ENCODE measurements at regions not wholly inside any gene's neighbourhood (a gene's known extent, or its start where the extent isn't known, plus 50 kb on each side); places are given as distances from the start of the nearest gene placed in this dataset.

DNA sequence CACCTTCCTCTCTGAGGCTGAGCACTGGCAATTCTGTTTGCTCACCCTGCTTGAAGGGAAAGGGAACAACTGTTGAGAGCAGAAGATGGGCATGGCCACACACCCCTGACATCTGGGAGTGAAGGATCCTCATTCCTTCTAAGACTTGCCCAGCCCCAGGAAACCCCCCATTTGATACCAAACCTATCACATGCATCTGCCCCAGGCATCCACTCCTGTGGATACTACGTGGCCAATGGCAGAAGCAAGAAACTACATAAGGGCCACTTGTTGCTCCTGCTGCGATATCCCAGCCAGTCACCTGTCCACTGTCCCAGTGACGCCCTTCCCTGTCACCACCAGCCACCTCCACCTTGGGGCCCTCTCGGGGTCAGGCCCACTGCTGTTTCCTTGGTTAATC, 185.2 kb downstream of the SMAD2 start:
- POLR2A ChIA-PET = no interaction called here
- TF ChIP-seq, protein P1, sequence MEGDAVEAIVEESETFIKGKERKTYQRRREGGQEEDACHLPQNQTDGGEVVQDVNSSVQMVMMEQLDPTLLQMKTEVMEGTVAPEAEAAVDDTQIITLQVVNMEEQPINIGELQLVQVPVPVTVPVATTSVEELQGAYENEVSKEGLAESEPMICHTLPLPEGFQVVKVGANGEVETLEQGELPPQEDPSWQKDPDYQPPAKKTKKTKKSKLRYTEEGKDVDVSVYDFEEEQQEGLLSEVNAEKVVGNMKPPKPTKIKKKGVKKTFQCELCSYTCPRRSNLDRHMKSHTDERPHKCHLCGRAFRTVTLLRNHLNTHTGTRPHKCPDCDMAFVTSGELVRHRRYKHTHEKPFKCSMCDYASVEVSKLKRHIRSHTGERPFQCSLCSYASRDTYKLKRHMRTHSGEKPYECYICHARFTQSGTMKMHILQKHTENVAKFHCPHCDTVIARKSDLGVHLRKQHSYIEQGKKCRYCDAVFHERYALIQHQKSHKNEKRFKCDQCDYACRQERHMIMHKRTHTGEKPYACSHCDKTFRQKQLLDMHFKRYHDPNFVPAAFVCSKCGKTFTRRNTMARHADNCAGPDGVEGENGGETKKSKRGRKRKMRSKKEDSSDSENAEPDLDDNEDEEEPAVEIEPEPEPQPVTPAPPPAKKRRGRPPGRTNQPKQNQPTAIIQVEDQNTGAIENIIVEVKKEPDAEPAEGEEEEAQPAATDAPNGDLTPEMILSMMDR (IDR thresholded peaks at IDR 0.05; ENCODE audit: control extremely low read depth, extremely low read depth, low read depth, missing control alignments) = no peak
- CTCF ChIA-PET = interaction anchor here (0.6 to 5.4 kb wide), 5 partner anchors 10 to 284 kb away, joined by 3 to 79 read pairs (median 3); no protein-coding TSS in a partner anchor

DNA sequence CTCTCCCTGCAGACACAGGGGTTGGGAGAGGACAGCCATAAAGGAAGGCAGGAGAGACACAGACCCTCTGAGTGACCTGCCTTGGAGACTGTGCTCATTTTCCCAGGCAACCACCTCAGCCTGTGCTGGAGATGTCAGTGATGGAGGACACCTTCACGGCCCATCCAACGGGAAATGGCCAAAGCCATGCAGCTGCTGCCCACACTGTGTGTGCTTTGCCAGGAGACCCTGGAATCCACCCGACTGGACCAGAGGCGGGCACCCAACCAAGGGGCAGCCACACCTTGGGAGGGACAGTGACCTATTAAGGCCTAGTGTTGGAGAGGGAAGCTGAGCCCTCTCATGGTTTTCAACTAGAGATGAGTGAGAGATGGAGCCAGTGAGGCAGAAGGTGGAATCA, 192.5 kb downstream of the SMAD2 start:
- DNase-seq (ENCODE audit: extremely low spot score) = no peak
- TF ChIP-seq, protein P1 (IDR thresholded peaks at IDR 0.05; ENCODE audit: control extremely low read depth, extremely low read depth, low read depth, missing control alignments) = no peak
- ChIA-PET CTCF (interaction anchor here (1.1 to 2.8 kb wide), 3 partner anchors 10 to 141 kb away, joined by 3 to 14 read pairs (median 4); no protein-coding TSS in a partner anchor), POLR2A (no interaction called here)

More for the DNA sequence above, 185.2 kb downstream of the SMAD2 start:
- DNase-seq (ENCODE audit: extremely low spot score) = no peak

DNA sequence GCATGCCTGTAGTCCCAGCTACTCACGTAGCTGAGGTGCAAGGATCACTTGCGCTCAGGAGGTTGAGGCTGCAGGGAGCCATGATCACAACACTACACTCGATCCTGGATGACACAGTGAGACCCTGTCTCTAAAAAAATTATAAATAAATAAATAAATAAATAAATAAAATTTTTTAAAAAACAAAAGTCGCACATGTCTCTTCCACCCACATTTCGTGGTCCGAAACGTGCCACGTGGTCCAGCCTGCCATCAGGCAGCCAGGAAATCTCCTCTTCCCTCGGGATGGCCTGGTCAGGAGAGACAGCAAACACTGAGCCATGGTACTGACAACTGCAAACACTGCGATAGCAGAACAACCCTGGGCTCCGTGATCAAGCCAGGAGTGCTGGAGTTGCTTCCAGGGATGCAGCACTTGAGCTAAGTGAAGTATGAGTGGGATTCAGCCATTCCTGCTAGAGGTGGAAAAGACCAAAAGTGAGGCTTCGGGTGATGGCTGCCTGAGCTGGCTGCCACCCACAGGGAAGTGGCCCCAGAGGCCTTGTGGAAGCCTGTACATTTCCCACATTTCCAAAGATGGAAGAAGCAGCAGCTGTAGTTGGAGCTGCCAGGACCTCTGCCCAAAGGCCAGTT, 193.1 kb downstream of the SMAD2 start:
- CTCF ChIA-PET = interaction anchor here (1.1 to 2.8 kb wide), 3 partner anchors 11 to 141 kb away, joined by 3 to 14 read pairs (median 4); no protein-coding TSS in a partner anchor
- POLR2A ChIA-PET = no interaction called here

DNA sequence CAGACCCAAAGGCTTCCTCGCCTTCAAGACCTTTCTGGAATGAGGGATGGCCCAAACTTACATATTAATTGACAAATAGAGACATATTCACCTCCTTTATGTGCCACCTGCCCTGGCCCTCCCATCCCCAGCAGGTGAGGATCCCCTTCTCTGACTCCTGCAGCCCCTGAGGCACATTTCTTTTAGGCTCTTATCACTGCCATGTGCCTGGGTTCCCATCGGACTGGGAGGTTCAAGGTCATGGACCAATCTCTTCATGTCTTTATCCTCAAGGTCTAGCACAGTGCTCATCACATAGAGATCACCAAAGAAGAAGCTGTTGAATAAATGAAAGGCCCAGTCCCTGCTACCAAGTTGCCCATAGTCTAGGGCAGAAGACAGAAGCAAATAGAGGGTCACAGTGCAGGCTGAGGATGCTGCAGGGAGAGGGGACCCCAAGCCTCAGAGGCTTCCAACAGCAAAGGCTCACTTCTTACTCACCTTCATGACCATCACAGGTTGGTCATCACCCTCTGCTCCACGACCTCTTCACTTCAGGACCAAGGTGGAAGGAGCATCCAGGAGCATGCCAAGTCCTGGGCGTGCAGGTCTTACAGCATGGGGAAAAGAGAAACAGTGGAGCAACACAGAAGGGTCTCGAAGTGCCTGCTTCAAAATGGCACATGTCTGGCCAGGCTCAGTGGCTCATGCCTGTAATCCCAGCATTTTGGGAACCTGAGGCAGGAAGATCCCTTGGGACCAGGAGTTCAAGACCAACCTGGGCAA, 193.9 kb downstream of the SMAD2 start:
- DNase-seq (ENCODE audit: extremely low spot score) = no peak
- POLR2A ChIA-PET = no interaction called here
- CTCF ChIA-PET = interaction anchor here (1.1 to 2.8 kb wide), 3 partner anchors 11 to 18 kb away, joined by 3 to 14 read pairs (median 4); no protein-coding TSS in a partner anchor
- TF ChIP-seq, protein P1 (IDR thresholded peaks at IDR 0.05; ENCODE audit: control extremely low read depth, extremely low read depth, low read depth, missing control alignments) = no peak

More for the DNA sequence above, 193.1 kb downstream of the SMAD2 start:
- no peak for DNase-seq (ENCODE audit: extremely low spot score)
- TF ChIP-seq, protein P1 (IDR thresholded peaks at IDR 0.05; ENCODE audit: control extremely low read depth, extremely low read depth, low read depth, missing control alignments) = no peak

DNA sequence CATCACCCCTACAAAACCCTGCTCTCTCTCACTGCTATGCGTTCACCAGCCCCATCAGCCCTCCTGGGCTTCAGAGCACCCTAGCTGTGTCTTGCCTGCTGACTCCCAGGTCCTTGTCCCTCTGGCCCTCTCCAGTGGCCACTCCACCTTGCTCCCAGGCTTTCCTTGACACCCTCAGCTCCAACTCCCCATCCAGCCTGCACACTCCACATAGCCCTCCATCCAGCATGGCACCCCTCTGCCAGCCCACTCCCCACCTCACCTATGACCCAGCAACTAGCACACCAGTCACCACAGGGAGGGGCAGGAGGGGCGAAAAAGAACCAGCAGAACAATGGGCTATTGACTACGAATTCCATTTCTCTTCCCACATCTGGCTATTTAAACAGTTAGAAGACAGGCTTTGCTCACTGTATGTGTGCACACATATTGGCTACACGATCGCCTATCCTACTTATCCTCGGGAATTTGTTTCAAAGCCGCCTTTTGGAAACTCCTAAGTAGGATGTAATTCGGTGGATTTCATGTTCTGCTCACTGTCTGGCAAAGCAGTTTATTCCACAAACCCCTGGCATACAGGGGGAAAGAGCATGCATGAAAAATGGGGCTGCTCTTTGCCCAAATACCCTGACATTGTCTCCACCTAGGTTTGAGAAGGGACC, 195.3 kb downstream of the SMAD2 start:
- CTCF ChIA-PET = no interaction called here
- TF ChIP-seq, protein P1 (IDR thresholded peaks at IDR 0.05; ENCODE audit: control extremely low read depth, extremely low read depth, low read depth, missing control alignments) = no peak
- no peak for DNase-seq (ENCODE audit: extremely low spot score)
- POLR2A ChIA-PET = no interaction called here

DNA sequence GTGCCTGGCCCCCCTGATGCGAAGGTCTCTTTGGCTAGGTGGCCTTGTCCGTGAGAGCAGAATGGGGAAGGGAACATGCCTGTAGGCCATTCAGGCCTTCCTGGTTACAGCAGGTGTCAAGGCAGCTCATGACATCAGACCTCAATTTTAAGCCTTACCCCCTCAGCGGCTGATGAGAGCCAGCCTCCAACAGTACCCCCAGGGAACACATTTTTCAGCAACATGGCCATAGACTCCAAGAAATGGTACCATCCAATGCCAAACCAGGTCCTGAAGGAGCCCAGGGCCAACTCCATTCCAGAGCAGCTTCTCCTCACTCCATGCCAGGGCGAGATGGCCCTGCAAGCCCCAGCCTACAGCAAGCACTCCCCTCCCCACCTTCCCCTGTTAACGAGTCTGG, 199.2 kb downstream of the SMAD2 start:
- CTCF ChIA-PET = interaction anchor here (1.0 kb wide), 2 partner anchors 9 to 18 kb away, joined by 3 read pairs; no protein-coding TSS in a partner anchor
- no peak for DNase-seq (ENCODE audit: extremely low spot score)
- POLR2A ChIA-PET = no interaction called here
- TF ChIP-seq, protein P1 (IDR thresholded peaks at IDR 0.05; ENCODE audit: control extremely low read depth, extremely low read depth, low read depth, missing control alignments) = no peak
